CD1c-positive myeloid dendritic cell (primary cell): ENCODE measurements at regions not wholly inside any gene's neighbourhood (a gene's known extent, or its start where the extent isn't known, plus 50 kb on each side); places are given as distances from the start of the nearest gene placed in this dataset.

Source experiments
- DNase-seq: peaks from one replicate; pipeline ENCODE4 v3.0.0-alpha.2; 2016; ENCODE audit errors: extremely low spot score

- DNase-seq = no peak
Observed at GRCh38 chr18:65288908-65289307, 461.9 kb upstream of the CDH7 start.

- no peak for DNase-seq
Observed at GRCh38 chr18:65287652-65288051, 463.2 kb upstream of the CDH7 start.

DNA sequence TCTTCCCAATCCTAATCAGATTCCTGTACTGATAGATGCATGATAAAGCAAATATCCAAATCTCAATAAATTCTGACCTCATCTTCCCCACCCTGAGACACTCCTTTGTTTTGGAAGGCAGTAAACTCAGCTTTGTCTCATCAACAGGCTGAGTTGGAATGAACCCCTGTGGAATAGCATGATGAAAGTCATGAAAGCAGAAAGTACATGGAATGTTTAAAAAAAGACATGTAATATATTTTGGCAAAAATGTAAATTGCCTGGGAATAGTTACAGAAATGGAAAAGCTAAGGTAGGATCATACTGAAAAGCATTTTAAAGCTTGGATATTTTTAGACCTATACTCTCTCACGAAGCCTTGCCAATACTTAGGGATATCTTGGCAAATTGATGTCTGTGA lies 468.7 kb upstream of the CDH7 start:
- no peak for DNase-seq

GRCh38 chr18:65279668-65280305 lies 471.0 kb upstream of the CDH7 start:
- no peak for DNase-seq

DNA sequence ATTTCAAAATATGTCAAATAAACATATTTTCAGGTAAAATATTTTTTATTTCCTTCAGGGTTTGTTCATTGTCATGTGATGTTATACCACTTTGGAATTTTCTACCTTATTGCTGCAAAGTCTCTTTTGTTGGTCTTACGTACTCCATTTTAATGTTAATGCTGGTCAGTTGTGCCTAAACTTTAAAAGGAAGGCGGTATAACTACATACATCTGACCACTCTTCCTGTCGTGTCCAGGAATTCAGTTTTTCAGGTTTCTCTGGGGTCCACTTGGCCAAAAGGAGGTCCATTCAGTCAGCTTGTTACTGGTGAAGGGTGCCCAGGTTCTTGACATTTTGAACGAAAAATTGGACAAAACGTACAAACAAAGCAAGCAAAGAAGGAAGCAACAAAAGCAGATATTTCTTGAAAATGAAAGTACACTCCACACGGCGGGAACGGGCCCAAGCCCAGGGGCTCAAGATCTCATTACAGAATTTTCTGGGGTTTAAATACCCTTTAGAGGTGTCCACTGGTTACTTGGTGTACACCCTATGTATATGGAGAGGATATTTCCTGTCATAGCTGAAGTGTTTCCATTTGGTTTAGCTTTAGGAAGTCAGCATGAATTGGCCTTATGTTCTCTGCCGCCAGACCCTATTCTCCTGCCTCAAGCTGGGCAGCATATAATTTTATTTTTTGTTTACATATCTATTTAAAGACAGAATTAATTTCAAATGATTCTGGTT lies 471.7 kb upstream of the CDH7 start:
- no peak for DNase-seq

DNA sequence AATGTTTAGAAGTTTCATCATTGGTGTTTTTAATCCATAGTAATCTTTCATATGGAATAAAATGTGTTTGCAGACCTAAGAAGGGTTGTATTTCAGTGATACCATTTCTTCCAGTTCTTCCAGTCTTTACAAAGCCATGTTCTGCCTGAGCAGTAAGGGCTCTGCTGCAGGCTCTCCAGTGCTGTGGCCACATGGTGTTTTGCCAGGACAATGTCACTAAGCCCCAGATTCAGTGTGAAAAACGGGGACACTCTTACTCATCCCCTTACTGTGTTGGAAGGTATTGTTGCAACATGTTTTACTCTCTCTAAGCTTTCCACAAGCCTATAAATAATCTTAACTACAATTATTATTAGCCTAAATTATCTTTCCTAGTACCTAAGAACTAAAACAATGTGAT lies 481.4 kb upstream of the CDH7 start:
- DNase-seq = no peak

DNA sequence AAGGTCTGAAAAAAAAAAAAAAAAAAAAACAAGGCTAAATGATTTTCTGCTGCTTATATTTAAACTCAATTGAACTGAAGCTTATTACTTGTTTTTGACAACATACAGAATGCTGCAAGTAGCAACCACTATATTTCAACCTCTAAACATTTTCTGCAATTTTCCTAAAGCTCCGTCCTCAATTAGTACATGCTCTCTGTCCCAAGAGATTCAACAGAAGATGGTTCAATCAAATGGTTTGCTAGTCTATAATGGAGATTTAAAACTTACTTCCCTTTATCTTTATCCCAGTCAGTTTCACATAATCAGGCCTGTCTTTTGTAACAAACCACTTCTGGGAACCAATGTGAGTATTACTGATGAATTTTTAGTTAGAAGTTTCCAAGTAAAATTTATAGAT lies 485.1 kb upstream of the CDH7 start:
- no peak for DNase-seq

DNA sequence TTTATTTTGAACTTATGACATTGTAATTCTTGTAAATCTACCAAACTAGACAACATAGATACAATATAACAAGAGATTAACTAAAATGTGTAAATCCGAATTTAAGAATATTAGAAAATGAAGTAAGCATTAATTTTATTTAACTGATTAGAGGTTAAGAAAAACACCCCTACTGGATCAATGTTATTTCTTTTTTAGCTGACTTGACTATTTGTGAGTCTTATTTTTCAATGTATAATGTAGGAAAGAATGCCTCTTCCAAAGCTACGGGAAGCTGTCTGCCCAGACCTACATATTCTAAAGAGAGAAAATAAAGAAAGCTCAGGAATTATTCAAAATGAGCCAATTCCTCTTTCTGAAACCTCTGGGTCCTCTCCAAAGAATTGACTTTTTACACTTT lies 490.8 kb upstream of the CDH7 start:
- DNase-seq = no peak

DNA sequence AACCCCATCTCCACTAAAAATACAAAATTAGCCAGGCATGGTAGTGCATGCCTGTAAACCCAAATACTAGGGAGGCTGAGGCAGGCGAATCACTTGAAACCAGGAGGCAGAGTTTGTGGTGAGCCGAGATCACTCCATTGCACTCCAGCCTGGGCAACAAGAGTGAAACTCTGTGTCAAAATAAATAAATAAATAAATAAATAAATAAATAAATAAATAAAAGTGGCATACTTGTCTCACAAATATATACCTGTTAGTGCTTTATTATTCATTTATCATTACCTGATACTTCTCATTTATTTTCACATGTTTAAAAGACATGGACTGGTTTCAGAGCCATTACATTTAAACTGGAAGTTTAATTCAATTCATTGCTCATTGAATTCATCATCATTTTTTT lies 491.4 kb upstream of the CDH7 start:
- DNase-seq = no peak

- DNase-seq = no peak
Observed at GRCh38 chr18:65257149-65257548, 493.7 kb upstream of the CDH7 start.

GRCh38 chr18:65255417-65255816 lies 495.4 kb upstream of the CDH7 start:
- no peak for DNase-seq

DNA sequence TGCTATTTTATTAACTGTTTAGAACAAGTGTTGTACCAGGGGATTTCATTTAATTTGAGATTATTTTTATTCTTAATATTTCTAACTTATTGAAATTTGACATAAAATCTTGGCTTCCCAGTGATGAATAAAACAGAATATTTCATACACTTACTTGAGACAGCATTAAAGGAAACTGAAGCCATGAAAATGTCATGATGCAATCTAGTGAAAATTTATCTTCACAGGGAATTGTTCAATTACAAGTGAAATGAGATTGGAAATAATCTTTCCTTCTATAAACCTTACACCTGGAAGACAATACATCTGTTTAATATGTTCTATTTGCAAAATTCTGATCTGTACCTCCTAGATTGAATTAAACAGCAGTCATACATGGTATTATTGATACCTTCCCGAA lies 511.0 kb upstream of the CDH7 start:
- DNase-seq = no peak

DNA sequence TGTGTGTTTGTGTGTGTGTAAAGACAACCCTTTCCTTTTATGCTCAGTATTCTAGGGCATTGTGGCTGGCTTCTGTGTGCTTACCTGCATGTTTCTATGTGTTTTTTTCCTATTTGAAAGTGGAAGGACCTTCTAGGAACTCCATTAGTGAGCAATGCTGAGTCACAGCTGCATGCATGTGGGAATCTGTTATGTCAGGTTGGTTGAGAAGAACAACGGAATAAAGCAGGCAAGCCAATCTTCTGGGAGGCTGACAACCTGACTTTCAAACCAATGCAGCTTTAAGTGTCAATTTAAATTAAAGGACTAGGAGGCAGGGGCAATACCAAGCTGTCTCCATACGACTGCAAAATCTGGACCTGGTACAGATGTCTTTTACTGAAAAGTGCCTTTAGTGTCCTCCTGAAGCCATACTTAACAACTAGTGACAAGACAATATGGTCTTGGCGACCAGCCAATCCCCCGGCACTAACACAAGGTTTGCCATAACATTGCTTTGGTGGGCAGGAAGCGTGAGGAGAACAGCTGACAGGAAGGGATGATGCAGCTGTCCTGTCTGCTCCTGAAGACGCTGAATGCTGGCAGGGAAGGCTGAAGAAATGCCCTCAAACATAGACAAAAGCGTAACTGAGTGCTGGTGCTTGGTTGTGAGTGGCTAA lies 514.7 kb upstream of the CDH7 start:
- DNase-seq = no peak

GRCh38 chr18:65230311-65230710 lies 520.5 kb upstream of the CDH7 start:
- DNase-seq = no peak

GRCh38 chr18:65227970-65228369 lies 522.8 kb upstream of the CDH7 start:
- DNase-seq = no peak

GRCh38 chr18:65221736-65222135 lies 529.1 kb upstream of the CDH7 start:
- DNase-seq = no peak

DNA sequence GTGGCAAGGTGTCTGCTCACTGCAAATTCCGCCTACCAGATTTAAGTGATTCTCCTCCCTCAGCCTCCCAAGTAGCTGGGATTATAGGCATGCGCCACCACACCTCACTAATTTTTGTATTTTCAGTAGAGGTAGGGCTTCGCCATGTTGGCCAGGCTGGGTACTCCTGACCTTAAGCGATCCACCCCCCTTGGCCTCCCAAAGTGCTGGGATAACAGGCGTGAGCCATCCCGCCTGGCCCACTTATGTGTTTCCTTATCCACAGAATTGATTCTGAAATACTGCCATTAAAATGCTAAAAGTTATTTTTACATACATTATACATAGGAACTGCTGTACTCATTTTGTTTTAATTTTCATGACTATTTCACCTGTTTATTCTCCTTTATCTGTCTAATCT lies 529.7 kb upstream of the CDH7 start:
- DNase-seq = no peak

GRCh38 chr18:65215865-65216466 lies 534.8 kb upstream of the CDH7 start:
- DNase-seq = no peak

DNA sequence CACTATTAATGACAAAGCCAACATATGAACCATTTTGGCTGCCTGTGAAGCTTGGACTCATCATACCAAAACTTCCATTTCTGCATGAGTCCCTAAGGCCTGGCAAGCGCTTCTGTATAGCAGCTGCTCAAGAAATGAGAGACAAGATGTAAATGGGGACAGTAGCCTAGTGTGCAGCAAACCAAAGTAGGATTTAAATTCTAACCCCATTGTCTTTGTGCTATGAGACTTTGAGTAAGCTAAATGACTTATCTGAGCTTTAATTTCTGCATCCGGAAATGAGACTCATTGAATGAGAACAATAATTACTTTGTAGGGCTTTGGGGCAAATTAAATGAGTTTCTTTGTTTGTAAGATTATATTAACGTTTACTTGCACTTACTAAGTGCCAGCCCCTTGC lies 536.4 kb upstream of the CDH7 start:
- DNase-seq = no peak

- DNase-seq = no peak
Observed at GRCh38 chr18:65206551-65207260, 544.1 kb upstream of the CDH7 start.

GRCh38 chr18:65202091-65202490 lies 548.7 kb upstream of the CDH7 start:
- no peak for DNase-seq

DNA sequence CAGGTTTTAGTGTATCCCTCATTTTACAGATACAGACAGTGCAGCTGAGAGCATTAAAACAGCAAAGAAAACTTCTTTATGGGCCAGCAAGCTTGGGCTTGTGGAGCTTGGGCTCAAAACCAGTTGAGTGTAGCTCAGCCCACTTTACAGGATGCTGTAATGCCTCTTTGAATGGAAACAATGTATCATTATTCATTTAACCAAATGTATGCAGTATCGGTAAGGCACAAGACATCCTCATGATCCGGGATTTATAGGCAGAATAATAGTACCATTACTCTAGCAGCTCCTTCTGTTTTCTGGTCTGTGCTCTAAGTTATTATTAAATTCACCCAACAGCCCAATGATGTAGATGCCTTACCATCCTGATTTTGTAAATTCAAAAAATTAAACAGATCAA lies 575.1 kb upstream of the CDH7 start:
- no peak for DNase-seq
